Fibroblast of lung (primary cell): ENCODE measurements at regions not wholly inside any gene's neighbourhood (a gene's known extent, or its start where the extent isn't known, plus 50 kb on each side); places are given as distances from the start of the nearest gene placed in this dataset.

Experiments
- DNase-seq, 2 donors: peaks; one replicate each; pipeline versions ENCODE4 v3.0.0 to v3.0.0-alpha.2; 2010; ENCODE audit warnings: low read depth in 2 of 2
- H2AFZ ChIP-seq: 2 replicates; pipeline ENCODE4 v1.5.1; 2012; ENCODE audit warnings: low read length, control low read depth, inconsistent platforms
- H3K27ac ChIP-seq: 2 replicates; pipeline ENCODE4 v1.5.1; 2011; ENCODE audit warnings: low read length, control low read depth; ENCODE audit not compliant: insufficient read depth
- H3K27me3 ChIP-seq: 2 replicates; pipeline ENCODE4 v1.5.1; 2011; ENCODE audit warnings: mild to moderate bottlenecking, low read length; ENCODE audit not compliant: control insufficient read depth, insufficient read depth
- H3K36me3 ChIP-seq: 2 replicates; pipeline ENCODE4 v1.5.1; 2011; ENCODE audit warnings: low read length; ENCODE audit not compliant: control insufficient read depth, insufficient read depth
- H3K4me1 ChIP-seq: 2 replicates; pipeline ENCODE4 v1.5.1; 2011; ENCODE audit warnings: low read length; ENCODE audit not compliant: control insufficient read depth, insufficient read depth; ENCODE audit errors: extremely low read depth
- H3K4me2 ChIP-seq: 2 replicates; pipeline ENCODE4 v1.5.1; 2011; ENCODE audit warnings: low read length, control low read depth; ENCODE audit not compliant: insufficient read depth; ENCODE audit errors: extremely low read depth
- H3K4me3 ChIP-seq, 4 experiments: fragments of 200-600 bp in 1 of 4; sonication (generic) in 1 of 4; replicated peaks in 1 of 4; 2 replicates each; pipeline ENCODE4 v1.5.1; 2011 to 2016; ENCODE audit warnings: low read length in 4 of 4, low read depth in 3 of 4, mild to moderate bottlenecking in 3 of 4, control low read depth in 2 of 4, inconsistent platforms in 1 of 4, mixed read lengths in 1 of 4; ENCODE audit not compliant: insufficient read depth in 1 of 4; ENCODE audit errors: control extremely low read depth in 1 of 4
- H3K79me2 ChIP-seq: 2 replicates; pipeline ENCODE4 v1.5.1; 2012; ENCODE audit warnings: mild to moderate bottlenecking, low read length, inconsistent platforms; ENCODE audit not compliant: control insufficient read depth, insufficient read depth
- H3K9ac ChIP-seq: 2 replicates; pipeline ENCODE4 v1.5.1; 2011; ENCODE audit warnings: mild to moderate bottlenecking, low read length, control low read depth; ENCODE audit not compliant: insufficient read depth
- H3K9me3 ChIP-seq: 2 replicates; pipeline ENCODE4 v1.5.1; 2012; ENCODE audit warnings: low read depth, low read length; ENCODE audit not compliant: control insufficient read depth, insufficient read depth
- H4K20me1 ChIP-seq: 2 replicates; pipeline ENCODE4 v1.5.1; 2011; ENCODE audit warnings: low read length; ENCODE audit not compliant: control insufficient read depth, insufficient read depth; ENCODE audit errors: extremely low read depth
- EZH2 ChIP-seq: IDR thresholded peaks from 2 replicates; pipeline ENCODE4 v1.5.1; 2012; ENCODE audit warnings: low read length, control low read depth, mild to moderate bottlenecking; ENCODE audit errors: missing control alignments
- TF ChIP-seq, protein P1 (sequence below), 2 donors: IDR thresholded peaks in 1 of 2; conservative IDR thresholded peaks in 1 of 2; 1 replicate in 1 of 2; 2 replicates in 1 of 2; pipeline ENCODE4 v1.5.1; 2011 to 2012; ENCODE audit warnings: low read length in 2 of 2, control low read depth in 1 of 2, inconsistent platforms in 1 of 2, low read depth in 1 of 2, mild to moderate bottlenecking in 1 of 2

DNA sequence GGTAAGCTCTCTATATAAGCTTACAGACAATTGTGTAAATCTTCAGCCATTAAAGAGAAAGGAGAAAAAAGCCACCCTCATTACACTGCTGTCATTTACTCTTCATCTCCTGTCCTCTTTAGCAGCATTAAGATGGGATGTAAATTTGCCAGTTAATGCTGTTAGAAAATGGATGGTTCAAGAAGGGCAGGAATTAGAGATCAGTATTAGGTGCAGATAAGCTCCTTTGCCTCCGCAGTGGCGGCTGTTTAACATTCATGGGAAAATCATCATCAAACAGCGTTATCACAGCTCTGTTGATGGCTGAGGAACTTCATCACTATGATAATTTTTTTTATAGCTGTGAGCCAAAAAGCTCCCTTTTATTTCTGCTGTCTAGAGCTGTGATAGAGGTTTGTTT lies 61.8 kb upstream of the FAM204A start:
- no peak overlapping the region for H2AFZ ChIP-seq
- TF ChIP-seq EZH2, result no peak
- TF ChIP-seq, protein P1, sequence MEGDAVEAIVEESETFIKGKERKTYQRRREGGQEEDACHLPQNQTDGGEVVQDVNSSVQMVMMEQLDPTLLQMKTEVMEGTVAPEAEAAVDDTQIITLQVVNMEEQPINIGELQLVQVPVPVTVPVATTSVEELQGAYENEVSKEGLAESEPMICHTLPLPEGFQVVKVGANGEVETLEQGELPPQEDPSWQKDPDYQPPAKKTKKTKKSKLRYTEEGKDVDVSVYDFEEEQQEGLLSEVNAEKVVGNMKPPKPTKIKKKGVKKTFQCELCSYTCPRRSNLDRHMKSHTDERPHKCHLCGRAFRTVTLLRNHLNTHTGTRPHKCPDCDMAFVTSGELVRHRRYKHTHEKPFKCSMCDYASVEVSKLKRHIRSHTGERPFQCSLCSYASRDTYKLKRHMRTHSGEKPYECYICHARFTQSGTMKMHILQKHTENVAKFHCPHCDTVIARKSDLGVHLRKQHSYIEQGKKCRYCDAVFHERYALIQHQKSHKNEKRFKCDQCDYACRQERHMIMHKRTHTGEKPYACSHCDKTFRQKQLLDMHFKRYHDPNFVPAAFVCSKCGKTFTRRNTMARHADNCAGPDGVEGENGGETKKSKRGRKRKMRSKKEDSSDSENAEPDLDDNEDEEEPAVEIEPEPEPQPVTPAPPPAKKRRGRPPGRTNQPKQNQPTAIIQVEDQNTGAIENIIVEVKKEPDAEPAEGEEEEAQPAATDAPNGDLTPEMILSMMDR (conservative IDR thresholded peaks at IDR 0.05 in 1 of 2, IDR thresholded peaks at IDR 0.05 in 1 of 2; ENCODE audit: low read depth in 1 of 2, low read length in 2 of 2), result no peak
- no peak for DNase-seq
- H3K4me3 ChIP-seq, result no peak overlapping the region
- H3K4me2 ChIP-seq, result no peak overlapping the region
- no peaks in the 10 kb centered on the region for H3K79me2 ChIP-seq
- no peaks in the 10 kb centered on the region for H3K36me3 ChIP-seq
- no peaks in the 10 kb centered on the region for H3K27me3 ChIP-seq
- H4K20me1 ChIP-seq, result no peaks in the 10 kb centered on the region
- no peak overlapping the region for H3K27ac ChIP-seq
- no peak overlapping the region for H3K9ac ChIP-seq
- no peaks in the 10 kb centered on the region for H3K9me3 ChIP-seq
- H3K4me1 ChIP-seq, result no peaks in the 10 kb centered on the region

DNA sequence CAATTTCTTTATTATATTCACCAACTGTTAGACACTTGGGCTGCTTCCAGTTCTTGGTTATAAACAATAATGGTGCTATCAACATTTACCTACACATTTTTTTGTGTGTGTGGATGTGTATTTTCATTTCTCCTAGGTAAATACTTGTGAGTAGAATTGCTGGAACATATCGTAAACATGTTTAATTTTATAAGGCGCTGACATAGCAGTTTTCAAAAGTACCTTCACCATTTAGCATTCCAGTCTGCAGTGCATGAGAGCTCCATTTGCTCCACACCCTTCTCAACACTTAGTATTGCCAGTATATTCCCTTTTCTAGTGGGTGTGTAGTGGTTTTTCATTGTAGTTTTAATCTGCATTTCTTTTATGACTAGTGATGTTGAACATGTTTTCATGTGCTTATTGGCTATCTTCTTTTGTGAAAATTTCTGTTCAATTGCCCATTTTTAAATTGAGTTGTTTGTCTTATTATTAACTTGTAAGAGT lies 59.6 kb upstream of the FAM204A start:
- Histone ChIP-seq H3K4me3 (no peak overlapping the region), H3K79me2 (no peaks in the 10 kb centered on the region), H3K27ac (no peak overlapping the region), H3K4me2 (no peak overlapping the region), H3K27me3 (no peaks in the 10 kb centered on the region), H3K36me3 (no peaks in the 10 kb centered on the region), H3K9ac (no peak overlapping the region), H3K4me1 (no peaks in the 10 kb centered on the region), H3K9me3 (no peaks in the 10 kb centered on the region), H2AFZ (no peak overlapping the region), H4K20me1 (no peaks in the 10 kb centered on the region)
- TF ChIP-seq, protein P1 (conservative IDR thresholded peaks at IDR 0.05 in 1 of 2, IDR thresholded peaks at IDR 0.05 in 1 of 2; ENCODE audit: low read depth in 1 of 2, low read length in 2 of 2), result no peak
- TF ChIP-seq EZH2, result no peak
- DNase-seq, result no peak

DNA sequence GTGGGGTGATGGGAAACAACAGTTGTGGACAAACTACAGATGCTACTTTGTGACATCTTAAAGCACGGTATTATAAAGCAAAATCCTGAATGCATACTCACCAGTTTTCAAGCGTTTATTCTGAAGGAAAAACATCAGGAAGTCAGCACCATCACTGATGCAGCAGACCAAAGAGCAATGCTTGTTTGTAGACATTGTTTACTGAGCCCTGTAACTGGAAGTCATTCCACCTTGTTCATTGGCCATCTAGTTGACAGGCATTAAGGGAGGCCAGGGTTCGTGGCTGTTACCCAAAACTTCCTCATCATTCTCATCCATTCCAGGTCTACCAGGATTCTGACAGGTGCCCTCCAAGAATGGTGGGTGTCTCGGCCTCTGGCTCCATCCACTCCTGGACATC lies 55.3 kb upstream of the FAM204A start:
- Histone ChIP-seq H3K4me2 (no peak overlapping the region), H3K9ac (no peak overlapping the region), H3K4me1 (no peaks in the 10 kb centered on the region), H3K9me3 (no peaks in the 10 kb centered on the region), H3K4me3 (no peak overlapping the region), H3K27me3 (no peaks in the 10 kb centered on the region), H3K36me3 (no peaks in the 10 kb centered on the region), H4K20me1 (no peaks in the 10 kb centered on the region), H3K27ac (no peak overlapping the region), H2AFZ (no peak overlapping the region), H3K79me2 (no peaks in the 10 kb centered on the region)
- TF ChIP-seq, protein P1 (conservative IDR thresholded peaks at IDR 0.05 in 1 of 2, IDR thresholded peaks at IDR 0.05 in 1 of 2; ENCODE audit: low read depth in 1 of 2, low read length in 2 of 2), result no peak
- TF ChIP-seq EZH2, result no peak
- no peak for DNase-seq
